Transverse colon (tissue), 4 donors: ENCODE measurements at regions not wholly inside any gene's neighbourhood (a gene's known extent, or its start where the extent isn't known, plus 50 kb on each side); places are given as distances from the start of the nearest gene placed in this dataset.

Source experiments
- DNase-seq: peaks from one replicate; pipeline ENCODE4 v3.0.0-alpha.2; 2019
- H3K27ac ChIP-seq, 4 donors: fragments of 200-600 bp; sonication (generic); 2 replicates each; pipeline ENCODE4 v1.5.1; 2016 to 2018; ENCODE audit warnings: inconsistent platforms in 4 of 4
- H3K27me3 ChIP-seq: fragments of 200-600 bp; sonication (generic); 2 replicates; pipeline ENCODE4 v1.5.1; 2017; ENCODE audit warnings: inconsistent platforms
- H3K36me3 ChIP-seq, 4 donors: fragments of 200-600 bp; sonication (generic); 2 replicates each; pipeline ENCODE4 v1.5.1; 2017 to 2019; ENCODE audit warnings: inconsistent platforms in 4 of 4
- H3K4me1 ChIP-seq, 4 donors: fragments of 200-600 bp; sonication (generic); 2 replicates each; pipeline ENCODE4 v1.5.1; 2017 to 2020; ENCODE audit warnings: inconsistent platforms in 4 of 4
- H3K4me3 ChIP-seq, 4 donors: fragments of 200-600 bp; sonication (generic); 1 replicate in 1 of 4; 2 replicates in 3 of 4; pipeline versions ENCODE4 v1.5.1 to v1.6.1; 2017 to 2019; ENCODE audit warnings: inconsistent platforms in 4 of 4
- H3K9me3 ChIP-seq, 2 donors: fragments of 200-600 bp; sonication (generic); 2 replicates each; pipeline ENCODE4 v1.5.1; 2017 to 2019; ENCODE audit warnings: inconsistent platforms in 2 of 2
- EP300 ChIP-seq: sonication (generic); formaldehyde crosslinking; IDR thresholded peaks from one replicate; pipeline ENCODE4 v1.6.1; 2017; ENCODE audit warnings: antibody characterized with exemption, low read depth
- POLR2A ChIP-seq: fragments of 450-650 bp; IDR thresholded peaks from one replicate; pipeline ENCODE4 v1.6.1; 2016; ENCODE audit warnings: antibody characterized with exemption, mild to moderate bottlenecking, moderate library complexity
- POLR2AphosphoS5 ChIP-seq, 3 donors: sonication (generic); formaldehyde crosslinking; IDR thresholded peaks; one replicate each; pipeline ENCODE4 v1.6.1; 2016; ENCODE audit warnings: antibody characterized with exemption in 3 of 3
- WGBS, 2 donors: methylation state at CpG; one replicate each; pipeline ENCODE4 v1.1.5; 2018; ENCODE audit warnings: low coverage in 1 of 2; 5-methylcytosine and 5-hydroxymethylcytosine counted together
- in situ Hi-C, 4 donors: fragments of 200-750 bp; cut with MboI; loops; one replicate each; pipeline versions ENCODE4 v1.15.0 to v1.15.1; 2017; ENCODE audit warnings: low sequenced_read_pairs in 3 of 4, low pct_ligation_motif_present in 1 of 4, low pct_unique_long_range_greater_than_20kb in 1 of 4
- intact Hi-C: fragments of 100-400 bp; cut with DNase I; formaldehyde crosslinking; loops from one replicate; pipeline ENCODE4 v1.15.1; 2023; ENCODE audit warnings: low total_unique reads
- TF ChIP-seq, protein P1 (sequence below), 5 experiments: fragments of 200-600 bp in 3 of 5; fragments of 450-650 bp in 2 of 5; sonication (generic) in 3 of 5; IDR thresholded peaks; 1 replicate in 2 of 5; 2 replicates in 3 of 5; pipeline ENCODE4 v1.5.1; 2016 to 2017; ENCODE audit warnings: antibody characterized with exemption in 5 of 5, inconsistent platforms in 3 of 5, mild to moderate bottlenecking in 2 of 5, moderate library complexity in 1 of 5

DNA sequence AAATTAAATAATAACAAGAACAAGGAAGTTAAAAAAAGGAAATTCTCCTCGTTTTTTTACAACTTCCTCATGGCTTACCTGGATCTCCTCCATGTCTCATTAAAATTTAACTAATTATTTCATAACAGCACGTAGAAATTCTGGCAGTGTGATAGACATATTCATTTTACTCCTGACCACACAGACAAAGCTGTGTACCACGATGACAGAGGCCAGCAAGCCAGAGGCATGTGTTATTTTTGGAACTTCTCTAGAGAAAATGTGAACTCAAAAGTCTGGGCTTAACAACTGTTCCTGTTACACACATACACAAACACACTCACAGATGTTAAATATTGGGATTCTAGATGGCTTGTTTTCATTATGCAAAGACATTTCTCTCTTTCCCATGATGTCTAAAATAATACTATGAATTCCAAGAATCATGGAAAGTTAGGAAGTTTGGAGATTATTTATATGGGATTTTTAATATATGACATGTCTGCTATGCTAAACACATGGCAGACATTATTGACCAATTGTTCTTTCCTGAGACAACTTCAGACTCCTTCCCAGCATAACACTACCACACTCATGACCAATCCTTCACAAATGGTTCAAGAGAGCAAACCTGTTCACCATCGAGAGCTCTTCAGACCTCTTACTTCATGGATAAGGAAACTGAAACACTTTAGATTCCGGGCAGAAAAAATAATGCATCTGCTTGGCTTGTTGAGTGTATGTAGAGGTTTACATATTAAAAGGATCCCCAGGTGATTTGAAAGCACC, 158.7 kb downstream of the DACT1 start:
- Histone ChIP-seq H3K4me1 (peaks cover 0 to 27% (median 17%) of the 10 kb centered on the region in 4 donors), H3K36me3 (no peaks in the 10 kb centered on the region), H3K27me3 (no peaks in the 10 kb centered on the region), H3K4me3 (no peak overlapping the region), H3K27ac (no peak overlapping the region), H3K9me3 (no peaks in the 10 kb centered on the region)
- TF ChIP-seq POLR2A (no peak), EP300 (no peak), POLR2AphosphoS5 (IDR thresholded peaks at IDR 0.05) (no peak)
- TF ChIP-seq, protein P1, sequence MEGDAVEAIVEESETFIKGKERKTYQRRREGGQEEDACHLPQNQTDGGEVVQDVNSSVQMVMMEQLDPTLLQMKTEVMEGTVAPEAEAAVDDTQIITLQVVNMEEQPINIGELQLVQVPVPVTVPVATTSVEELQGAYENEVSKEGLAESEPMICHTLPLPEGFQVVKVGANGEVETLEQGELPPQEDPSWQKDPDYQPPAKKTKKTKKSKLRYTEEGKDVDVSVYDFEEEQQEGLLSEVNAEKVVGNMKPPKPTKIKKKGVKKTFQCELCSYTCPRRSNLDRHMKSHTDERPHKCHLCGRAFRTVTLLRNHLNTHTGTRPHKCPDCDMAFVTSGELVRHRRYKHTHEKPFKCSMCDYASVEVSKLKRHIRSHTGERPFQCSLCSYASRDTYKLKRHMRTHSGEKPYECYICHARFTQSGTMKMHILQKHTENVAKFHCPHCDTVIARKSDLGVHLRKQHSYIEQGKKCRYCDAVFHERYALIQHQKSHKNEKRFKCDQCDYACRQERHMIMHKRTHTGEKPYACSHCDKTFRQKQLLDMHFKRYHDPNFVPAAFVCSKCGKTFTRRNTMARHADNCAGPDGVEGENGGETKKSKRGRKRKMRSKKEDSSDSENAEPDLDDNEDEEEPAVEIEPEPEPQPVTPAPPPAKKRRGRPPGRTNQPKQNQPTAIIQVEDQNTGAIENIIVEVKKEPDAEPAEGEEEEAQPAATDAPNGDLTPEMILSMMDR (IDR thresholded peaks at IDR 0.05) = no peak
- intact Hi-C loops = no loop called here
- in situ Hi-C loops = no loop called here
- WGBS, 2 donors = 11 to 26% methylated on average over 2 to 5 of the region's 5 CpGs
- no peak for DNase-seq

DNA sequence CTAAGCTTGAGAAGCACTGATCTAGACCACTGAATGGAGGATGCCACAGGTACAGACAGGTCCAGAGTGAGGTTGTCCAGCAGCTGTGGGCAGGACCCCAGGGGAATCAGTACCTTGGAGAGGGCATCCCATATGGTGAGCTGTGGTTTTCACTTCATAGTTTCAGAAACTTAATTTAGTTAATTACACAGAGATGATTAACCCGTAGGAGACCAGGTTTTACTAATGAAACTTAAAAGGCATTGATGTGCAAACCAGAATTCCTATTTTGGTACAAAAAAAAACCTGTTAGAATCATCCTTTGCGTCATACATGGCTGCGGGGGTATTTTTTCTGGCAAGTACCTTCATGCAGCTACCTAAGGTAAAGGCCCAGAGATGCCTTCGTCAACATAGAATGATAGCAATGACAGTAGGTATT, 159.3 kb downstream of the DACT1 start:
- H3K4me1 ChIP-seq = peaks cover 0 to 27% (median 17%) of the 10 kb centered on the region in 4 donors
- H3K4me3 ChIP-seq = no peak overlapping the region
- no peaks in the 10 kb centered on the region for H3K9me3 ChIP-seq
- H3K36me3 ChIP-seq = no peaks in the 10 kb centered on the region
- DNase-seq = no peak
- intact Hi-C loops (no loop called here), in situ Hi-C loops (no loop called here)
- no peaks in the 10 kb centered on the region for H3K27me3 ChIP-seq
- 71 to 74% methylated on average over 4 of the region's 4 CpGs for WGBS, 2 donors
- H3K27ac ChIP-seq = no peak overlapping the region
- TF ChIP-seq POLR2A = no peak
- TF ChIP-seq, protein P1 (IDR thresholded peaks at IDR 0.05) = no peak
- TF ChIP-seq EP300 = no peak

DNA sequence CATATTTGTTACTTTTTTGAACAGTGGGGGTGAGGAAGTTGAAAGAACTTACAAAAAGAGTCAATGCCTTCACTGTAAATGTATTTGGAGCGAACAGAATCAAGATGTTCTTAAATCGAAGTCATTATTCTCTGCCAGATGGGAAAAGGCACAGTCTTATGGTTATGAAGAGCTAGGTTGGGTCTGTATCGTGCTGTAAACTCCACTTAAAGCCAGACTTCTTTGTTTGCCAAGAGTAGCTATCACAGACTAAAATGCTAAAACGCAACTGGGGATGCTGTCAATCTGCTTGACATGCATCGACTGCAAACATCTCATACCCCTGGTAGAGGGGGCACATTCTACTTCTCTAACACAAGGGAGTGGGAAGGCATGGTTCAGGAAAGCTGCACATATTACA, 160.4 kb downstream of the DACT1 start:
- in situ Hi-C loops = no loop called here
- 79 to 91% methylated on average over 3 to 5 of the region's 5 CpGs for WGBS, 2 donors
- peaks cover 0 to 23% (median 13%) of the 10 kb centered on the region in 4 donors for H3K4me1 ChIP-seq
- H3K27me3 ChIP-seq = no peaks in the 10 kb centered on the region
- TF ChIP-seq POLR2A = no peak
- no peak overlapping the region for H3K27ac ChIP-seq
- H3K36me3 ChIP-seq = no peaks in the 10 kb centered on the region
- no peak overlapping the region for H3K4me3 ChIP-seq
- H3K9me3 ChIP-seq = no peaks in the 10 kb centered on the region
- intact Hi-C loops = no loop called here
- no peak for DNase-seq

DNA sequence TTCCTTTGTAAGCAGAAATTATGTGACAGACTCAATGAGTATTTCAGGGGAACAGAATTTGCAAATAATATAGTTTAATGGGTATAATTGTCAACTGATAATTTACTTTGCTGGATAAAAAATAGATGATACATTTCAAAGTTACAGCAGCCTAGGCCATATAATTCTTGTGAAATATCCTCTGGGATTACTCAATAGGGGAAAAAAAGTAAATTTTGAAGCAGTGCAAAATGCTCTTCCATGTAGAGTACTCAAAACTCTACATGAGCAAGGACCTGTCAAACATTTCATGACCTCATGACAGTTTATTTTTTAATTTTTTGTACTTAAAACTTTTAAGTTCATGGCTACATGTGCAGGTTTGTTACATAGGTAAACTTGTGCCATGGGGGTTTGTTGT, 163.3 kb downstream of the DACT1 start:
- in situ Hi-C loops (no loop called here), intact Hi-C loops (no loop called here)
- Histone ChIP-seq H3K27me3 (no peaks in the 10 kb centered on the region), H3K4me3 (no peak overlapping the region), H3K9me3 (no peaks in the 10 kb centered on the region), H3K36me3 (no peaks in the 10 kb centered on the region), H3K4me1 (peaks cover 0 to 11% (median 9%) of the 10 kb centered on the region in 4 donors), H3K27ac (no peak overlapping the region)
- no peak for TF ChIP-seq EP300
- TF ChIP-seq, protein P1 (IDR thresholded peaks at IDR 0.05) = no peak
- TF ChIP-seq POLR2AphosphoS5 (IDR thresholded peaks at IDR 0.05) = no peak
- TF ChIP-seq POLR2A = no peak
- no peak for DNase-seq

DNA sequence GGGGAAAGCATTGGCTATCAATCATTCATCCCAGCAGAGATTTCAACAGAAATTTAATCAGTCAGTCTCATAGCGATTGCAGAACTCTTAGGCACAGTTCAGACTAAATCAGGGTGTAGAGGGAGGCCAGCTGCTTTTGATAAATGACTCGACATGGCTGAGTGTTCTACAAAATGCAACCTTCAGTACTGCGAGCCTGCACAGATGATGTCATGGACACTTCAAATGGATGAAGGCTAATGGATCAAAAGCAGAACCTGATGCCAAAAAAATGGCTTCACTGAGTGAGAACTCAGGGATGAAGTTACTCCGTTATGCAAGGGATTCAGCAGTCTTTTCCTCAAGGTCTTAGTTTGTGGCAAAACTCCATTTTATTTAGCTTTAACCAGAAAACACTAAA, 167.3 kb downstream of the DACT1 start:
- WGBS, 2 donors = 49 to 81% methylated on average over 4 of the region's 4 CpGs
- H3K4me3 ChIP-seq = no peak overlapping the region
- H3K27me3 ChIP-seq = no peaks in the 10 kb centered on the region
- no peak overlapping the region for H3K27ac ChIP-seq
- no peak for TF ChIP-seq POLR2AphosphoS5 (IDR thresholded peaks at IDR 0.05)
- TF ChIP-seq EP300 = no peak
- TF ChIP-seq, protein P1 (IDR thresholded peaks at IDR 0.05) = no peak
- no peak for TF ChIP-seq POLR2A
- no peaks in the 10 kb centered on the region for H3K36me3 ChIP-seq
- no peaks in the 10 kb centered on the region for H3K9me3 ChIP-seq
- intact Hi-C loops (no loop called here), in situ Hi-C loops (no loop called here)
- peaks cover 0 to 7% (median 0%) of the 10 kb centered on the region in 4 donors for H3K4me1 ChIP-seq
- DNase-seq = no peak
